SK-N-SH (cell line): ENCODE measurements at regions not wholly inside any gene's neighbourhood (a gene's known extent, or its start where the extent isn't known, plus 50 kb on each side); places are given as distances from the start of the nearest gene placed in this dataset.

Experiments
- CTCF ChIA-PET: fragments of 300-600, 350-600 bp; formaldehyde crosslinking; extraction: SDS; loops from one replicate; lab custom pipeline; 2021; lab: Yijun Ruan, JAX
- POLR2A ChIA-PET: fragments of 350-600 bp; sonication (Branson Sonifier 250); formaldehyde crosslinking; extraction: SDS; loops from one replicate; lab custom pipeline; 2020; ENCODE audit warnings: antibody characterized with exemption, inconsistent platforms; lab: Yijun Ruan, JAX
- DNase-seq: peaks from one replicate; pipeline ENCODE4 v3.0.0; 2012
- H2AFZ ChIP-seq: fragments of 200-600 bp; sonication (generic); 2 replicates; pipeline ENCODE4 v1.8.1; 2016; ENCODE audit warnings: antibody characterized with exemption, mild to moderate bottlenecking, low read depth
- H3F3A ChIP-seq: fragments of 200-600 bp; sonication (generic); replicated peaks from 2 replicates; pipeline ENCODE3; 2016; ENCODE audit warnings: antibody characterized with exemption, mild to moderate bottlenecking; ENCODE audit not compliant: insufficient read depth
- H3K27ac ChIP-seq, 2 experiments: fragments of 200-500 bp in 1 of 2; fragments of 200-600 bp in 1 of 2; sonication (Bioruptor generic) in 1 of 2; sonication (generic), shearing (Covaris generic) in 1 of 2; 2 replicates each; pipeline versions ENCODE4 v1.5.1 to v1.6.1; 2014 to 2016; ENCODE audit warnings: low read depth in 2 of 2, inconsistent platforms in 1 of 2, low read length in 1 of 2, mild to moderate bottlenecking in 1 of 2, mixed read lengths in 1 of 2
- H3K27me3 ChIP-seq: fragments of 200-600 bp; sonication (generic), shearing (Covaris generic); 2 replicates; pipeline ENCODE4 v1.6.1; 2016; ENCODE audit warnings: mixed run types; ENCODE audit not compliant: insufficient read depth
- H3K36me3 ChIP-seq, 2 experiments: fragments of 200-500 bp in 1 of 2; fragments of 200-600 bp in 1 of 2; sonication (Bioruptor generic) in 1 of 2; sonication (generic) in 1 of 2; replicated peaks in 1 of 2; 2 replicates each; pipeline versions ENCODE3 to v1.5.1; 2014 to 2016; ENCODE audit warnings: low read length in 1 of 2, mild to moderate bottlenecking in 1 of 2; ENCODE audit not compliant: insufficient read depth in 2 of 2, control insufficient read depth in 1 of 2
- H3K4me1 ChIP-seq, 2 experiments: fragments of 200-500 bp in 1 of 2; fragments of 200-600 bp in 1 of 2; sonication (Bioruptor generic) in 1 of 2; sonication (generic), shearing (Covaris generic) in 1 of 2; 2 replicates each; pipeline versions ENCODE4 v1.5.1 to v1.6.1; 2014 to 2016; ENCODE audit warnings: low read depth in 1 of 2, low read length in 1 of 2, mixed run types in 1 of 2; ENCODE audit not compliant: insufficient read depth in 2 of 2, control insufficient read depth in 1 of 2
- H3K4me2 ChIP-seq: fragments of 200-600 bp; sonication (generic), shearing (Covaris generic); 2 replicates; pipeline ENCODE4 v1.6.1; 2017; ENCODE audit warnings: mixed run types
- H3K4me3 ChIP-seq, 2 experiments: fragments of 200-500 bp in 1 of 2; fragments of 200-600 bp in 1 of 2; sonication (Bioruptor generic) in 1 of 2; sonication (generic), shearing (Covaris generic) in 1 of 2; 2 replicates each; pipeline versions ENCODE4 v1.5.1 to v1.8.1; 2014 to 2016; ENCODE audit warnings: low read depth in 2 of 2, inconsistent platforms in 1 of 2, low read length in 1 of 2, mild to moderate bottlenecking in 1 of 2, mixed read lengths in 1 of 2, moderate library complexity in 1 of 2
- H3K79me2 ChIP-seq: fragments of 200-600 bp; sonication (generic); 2 replicates; pipeline ENCODE4 v1.8.1; 2017; ENCODE audit warnings: mild to moderate bottlenecking; ENCODE audit not compliant: insufficient read depth
- H3K9ac ChIP-seq: fragments of 200-600 bp; sonication (generic); 2 replicates; pipeline ENCODE4 v1.6.1; 2017; ENCODE audit warnings: mixed run types
- H3K9me2 ChIP-seq: fragments of 200-600 bp; sonication (generic); 2 replicates; pipeline ENCODE4 v1.6.1; 2017; ENCODE audit warnings: mixed run types
- H3K9me3 ChIP-seq: fragments of 200-600 bp; sonication (generic); 2 replicates; pipeline ENCODE4 v1.6.1; 2017; ENCODE audit warnings: mixed run types, mild to moderate bottlenecking, moderate library complexity
- H4K20me1 ChIP-seq: fragments of 200-600 bp; sonication (generic); 2 replicates; pipeline ENCODE4 v1.6.1; 2017; ENCODE audit warnings: mild to moderate bottlenecking, mixed run types; ENCODE audit not compliant: insufficient read depth
- EP300 ChIP-seq, 2 experiments: IDR thresholded peaks; 2 replicates each; pipeline versions ENCODE4 v1.4.0 to v1.6.1; 2012; ENCODE audit warnings: borderline replicate concordance in 1 of 2, low read depth in 1 of 2, low read length in 1 of 2
- EZH2phosphoT487 ChIP-seq: fragments of 200-600 bp; sonication (generic); IDR thresholded peaks from 2 replicates; pipeline ENCODE4 v1.6.1; 2017; ENCODE audit warnings: low read depth, mixed run types, mild to moderate bottlenecking, antibody characterized with exemption, moderate library complexity, borderline replicate concordance
- FOSL2 ChIP-seq: IDR thresholded peaks from 2 replicates; pipeline ENCODE4 v1.4.0; 2012; ENCODE audit warnings: low read depth, mild to moderate bottlenecking, moderate library complexity, borderline replicate concordance
- FOXJ3 ChIP-seq: sonication (generic); formaldehyde crosslinking; IDR thresholded peaks from 2 replicates; pipeline ENCODE4 v1.5.1; 2020; ENCODE audit warnings: mild to moderate bottlenecking, missing genetic modification reagents
- FOXM1 ChIP-seq: IDR thresholded peaks from 2 replicates; pipeline ENCODE4 v1.4.0; 2012; ENCODE audit warnings: low read depth, mild to moderate bottlenecking
- GATA2 ChIP-seq: sonication (generic); formaldehyde crosslinking; IDR thresholded peaks from 2 replicates; pipeline ENCODE4 v1.5.0; 2020; ENCODE audit warnings: mild to moderate bottlenecking, missing genetic modification reagents
- MEF2A ChIP-seq: IDR thresholded peaks from 2 replicates; pipeline ENCODE4 v1.4.0; 2012; ENCODE audit warnings: low read depth, borderline replicate concordance
- NFIC ChIP-seq: IDR thresholded peaks from 2 replicates; pipeline ENCODE4 v1.4.0; 2012; ENCODE audit warnings: borderline replicate concordance
- POLR2AphosphoS5 ChIP-seq: IDR thresholded peaks from 2 replicates; pipeline ENCODE4 v1.6.1; 2012; ENCODE audit warnings: low read depth, low read length
- RFX5 ChIP-seq: IDR thresholded peaks from 2 replicates; pipeline ENCODE4 v1.6.1; 2012; ENCODE audit warnings: mild to moderate bottlenecking, improper control_type of control experiment, low read length
- RXRA ChIP-seq: IDR thresholded peaks from 2 replicates; pipeline ENCODE4 v1.4.0; 2012; ENCODE audit warnings: low read depth, mild to moderate bottlenecking, borderline replicate concordance
- SMC3 ChIP-seq: IDR thresholded peaks from 2 replicates; pipeline ENCODE4 v1.6.1; 2012; ENCODE audit warnings: low read depth, low read length, improper control_type of control experiment
- TAF1 ChIP-seq: IDR thresholded peaks from 2 replicates; pipeline ENCODE4 v1.6.1; 2012; ENCODE audit warnings: low read depth, mild to moderate bottlenecking, low read length, moderate library complexity, borderline replicate concordance
- TCF12 ChIP-seq: IDR thresholded peaks from 2 replicates; pipeline ENCODE4 v1.4.0; 2012
- TEAD4 ChIP-seq: IDR thresholded peaks from 2 replicates; pipeline ENCODE4 v1.4.0; 2012; ENCODE audit warnings: mild to moderate bottlenecking, borderline replicate concordance; ENCODE audit not compliant: insufficient read depth
- YY1 ChIP-seq: IDR thresholded peaks from 2 replicates; pipeline ENCODE4 v1.4.0; 2012; ENCODE audit warnings: low read depth, mild to moderate bottlenecking
- WGBS: methylation state at CpG from one replicate; pipeline ENCODE4 v1.1.6; 2017; ENCODE audit warnings: low lambda C conversion rate; 5-methylcytosine and 5-hydroxymethylcytosine counted together
- TF ChIP-seq, protein P1 (sequence below): IDR thresholded peaks from 2 replicates; pipeline ENCODE4 v1.4.0; 2012; ENCODE audit warnings: low read depth, borderline replicate concordance
- TF ChIP-seq, protein P2 (sequence below): fragments of 150-350 bp; IDR thresholded peaks from 2 replicates; pipeline ENCODE4 v1.6.1; 2016; ENCODE audit warnings: mild to moderate bottlenecking, low read depth, low read length
- TF ChIP-seq, protein P3 (sequence below): IDR thresholded peaks from 2 replicates; pipeline ENCODE4 v1.6.1; 2012; ENCODE audit warnings: mild to moderate bottlenecking, low read depth, low read length, moderate library complexity
- TF ChIP-seq, protein P4 (sequence below): IDR thresholded peaks from 2 replicates; pipeline ENCODE4; 2012

DNA sequence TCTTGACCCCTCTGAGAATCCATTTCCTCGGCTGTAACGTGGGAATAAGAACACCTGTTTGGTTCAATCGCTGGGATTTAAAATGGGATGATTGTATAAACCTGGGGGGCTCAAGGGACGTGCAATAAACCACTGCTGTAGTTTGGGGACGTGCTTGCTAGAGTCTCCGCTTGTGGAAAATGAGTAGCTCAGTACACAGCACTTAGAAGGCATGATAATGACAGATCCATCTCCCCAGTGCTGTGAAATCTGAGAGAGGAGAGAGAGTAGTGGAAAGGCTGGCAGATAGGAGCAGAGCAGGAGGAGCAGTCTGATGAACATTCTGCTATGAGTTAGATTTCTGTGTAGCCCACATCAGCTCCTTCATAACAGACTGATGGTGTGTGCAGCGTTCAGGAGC is 256.5 kb downstream of the MN1 start:
- DNase-seq = no peak
- Histone ChIP-seq H3K27ac (no peak overlapping the region), H3K79me2 (no peaks in the 10 kb centered on the region), H3K4me3 (no peak overlapping the region), H3K27me3 (no peaks in the 10 kb centered on the region), H3K9ac (no peak overlapping the region), H3K36me3 (no peaks in the 10 kb centered on the region), H3K4me1 (no peaks in the 10 kb centered on the region; a peak in 1 of 4 replicates), H2AFZ (no peak overlapping the region), H3K4me2 (no peak overlapping the region), H3K9me3 (no peaks in the 10 kb centered on the region), H3F3A (no peaks in the 10 kb centered on the region), H4K20me1 (no peaks in the 10 kb centered on the region), H3K9me2 (no peaks in the 10 kb centered on the region)
- ChIA-PET CTCF (no interaction called here), POLR2A (no interaction called here)
- 66% methylated on average over 7 of the region's 7 CpGs for WGBS
- TF ChIP-seq, protein P1, sequence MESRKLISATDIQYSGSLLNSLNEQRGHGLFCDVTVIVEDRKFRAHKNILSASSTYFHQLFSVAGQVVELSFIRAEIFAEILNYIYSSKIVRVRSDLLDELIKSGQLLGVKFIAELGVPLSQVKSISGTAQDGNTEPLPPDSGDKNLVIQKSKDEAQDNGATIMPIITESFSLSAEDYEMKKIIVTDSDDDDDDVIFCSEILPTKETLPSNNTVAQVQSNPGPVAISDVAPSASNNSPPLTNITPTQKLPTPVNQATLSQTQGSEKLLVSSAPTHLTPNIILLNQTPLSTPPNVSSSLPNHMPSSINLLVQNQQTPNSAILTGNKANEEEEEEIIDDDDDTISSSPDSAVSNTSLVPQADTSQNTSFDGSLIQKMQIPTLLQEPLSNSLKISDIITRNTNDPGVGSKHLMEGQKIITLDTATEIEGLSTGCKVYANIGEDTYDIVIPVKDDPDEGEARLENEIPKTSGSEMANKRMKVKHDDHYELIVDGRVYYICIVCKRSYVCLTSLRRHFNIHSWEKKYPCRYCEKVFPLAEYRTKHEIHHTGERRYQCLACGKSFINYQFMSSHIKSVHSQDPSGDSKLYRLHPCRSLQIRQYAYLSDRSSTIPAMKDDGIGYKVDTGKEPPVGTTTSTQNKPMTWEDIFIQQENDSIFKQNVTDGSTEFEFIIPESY = no peak
- TF ChIP-seq MEF2A (no peak), EZH2phosphoT487 (no peak), FOSL2 (no peak), FOXM1 (no peak), SMC3 (no peak), RXRA (no peak), TAF1 (no peak), GATA2 (no peak), YY1 (no peak), FOXJ3 (CRISPR knock-in tag) (no peak), RFX5 (no peak), EP300 (IDR thresholded peaks at IDR 0.05; ENCODE audit: borderline replicate concordance in 1 of 2, low read depth in 1 of 2, low read length in 1 of 2) (no peak), NFIC (no peak), TCF12 (no peak), TEAD4 (no peak), POLR2AphosphoS5 (no peak)
- TF ChIP-seq, protein P2, sequence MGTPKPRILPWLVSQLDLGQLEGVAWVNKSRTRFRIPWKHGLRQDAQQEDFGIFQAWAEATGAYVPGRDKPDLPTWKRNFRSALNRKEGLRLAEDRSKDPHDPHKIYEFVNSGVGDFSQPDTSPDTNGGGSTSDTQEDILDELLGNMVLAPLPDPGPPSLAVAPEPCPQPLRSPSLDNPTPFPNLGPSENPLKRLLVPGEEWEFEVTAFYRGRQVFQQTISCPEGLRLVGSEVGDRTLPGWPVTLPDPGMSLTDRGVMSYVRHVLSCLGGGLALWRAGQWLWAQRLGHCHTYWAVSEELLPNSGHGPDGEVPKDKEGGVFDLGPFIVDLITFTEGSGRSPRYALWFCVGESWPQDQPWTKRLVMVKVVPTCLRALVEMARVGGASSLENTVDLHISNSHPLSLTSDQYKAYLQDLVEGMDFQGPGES = no peak
- TF ChIP-seq, protein P3, sequence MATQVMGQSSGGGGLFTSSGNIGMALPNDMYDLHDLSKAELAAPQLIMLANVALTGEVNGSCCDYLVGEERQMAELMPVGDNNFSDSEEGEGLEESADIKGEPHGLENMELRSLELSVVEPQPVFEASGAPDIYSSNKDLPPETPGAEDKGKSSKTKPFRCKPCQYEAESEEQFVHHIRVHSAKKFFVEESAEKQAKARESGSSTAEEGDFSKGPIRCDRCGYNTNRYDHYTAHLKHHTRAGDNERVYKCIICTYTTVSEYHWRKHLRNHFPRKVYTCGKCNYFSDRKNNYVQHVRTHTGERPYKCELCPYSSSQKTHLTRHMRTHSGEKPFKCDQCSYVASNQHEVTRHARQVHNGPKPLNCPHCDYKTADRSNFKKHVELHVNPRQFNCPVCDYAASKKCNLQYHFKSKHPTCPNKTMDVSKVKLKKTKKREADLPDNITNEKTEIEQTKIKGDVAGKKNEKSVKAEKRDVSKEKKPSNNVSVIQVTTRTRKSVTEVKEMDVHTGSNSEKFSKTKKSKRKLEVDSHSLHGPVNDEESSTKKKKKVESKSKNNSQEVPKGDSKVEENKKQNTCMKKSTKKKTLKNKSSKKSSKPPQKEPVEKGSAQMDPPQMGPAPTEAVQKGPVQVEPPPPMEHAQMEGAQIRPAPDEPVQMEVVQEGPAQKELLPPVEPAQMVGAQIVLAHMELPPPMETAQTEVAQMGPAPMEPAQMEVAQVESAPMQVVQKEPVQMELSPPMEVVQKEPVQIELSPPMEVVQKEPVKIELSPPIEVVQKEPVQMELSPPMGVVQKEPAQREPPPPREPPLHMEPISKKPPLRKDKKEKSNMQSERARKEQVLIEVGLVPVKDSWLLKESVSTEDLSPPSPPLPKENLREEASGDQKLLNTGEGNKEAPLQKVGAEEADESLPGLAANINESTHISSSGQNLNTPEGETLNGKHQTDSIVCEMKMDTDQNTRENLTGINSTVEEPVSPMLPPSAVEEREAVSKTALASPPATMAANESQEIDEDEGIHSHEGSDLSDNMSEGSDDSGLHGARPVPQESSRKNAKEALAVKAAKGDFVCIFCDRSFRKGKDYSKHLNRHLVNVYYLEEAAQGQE = no peak
- TF ChIP-seq, protein P4, sequence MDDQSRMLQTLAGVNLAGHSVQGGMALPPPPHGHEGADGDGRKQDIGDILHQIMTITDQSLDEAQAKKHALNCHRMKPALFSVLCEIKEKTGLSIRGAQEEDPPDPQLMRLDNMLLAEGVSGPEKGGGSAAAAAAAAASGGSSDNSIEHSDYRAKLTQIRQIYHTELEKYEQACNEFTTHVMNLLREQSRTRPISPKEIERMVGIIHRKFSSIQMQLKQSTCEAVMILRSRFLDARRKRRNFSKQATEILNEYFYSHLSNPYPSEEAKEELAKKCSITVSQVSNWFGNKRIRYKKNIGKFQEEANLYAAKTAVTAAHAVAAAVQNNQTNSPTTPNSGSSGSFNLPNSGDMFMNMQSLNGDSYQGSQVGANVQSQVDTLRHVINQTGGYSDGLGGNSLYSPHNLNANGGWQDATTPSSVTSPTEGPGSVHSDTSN = no peak
